OCI-LY3 (cell line): ENCODE measurements at regions not wholly inside any gene's neighbourhood (a gene's known extent, or its start where the extent isn't known, plus 50 kb on each side); places are given as distances from the start of the nearest gene placed in this dataset.

ENCODE experiments used
- CTCF ChIP-seq: fragments of 200-600, 300-600 bp; sonication (generic); IDR thresholded peaks from 2 replicates; pipeline ENCODE4 v1.5.1; 2014; ENCODE audit warnings: antibody characterized with exemption, low read length, low read depth
- EZH2phosphoT487 ChIP-seq: fragments of 200-600 bp; shearing (Covaris generic); IDR thresholded peaks from 2 replicates; pipeline ENCODE4 v1.6.1; 2018; ENCODE audit warnings: antibody characterized with exemption, mixed run types, low read depth

- TF ChIP-seq CTCF (no peak), EZH2phosphoT487 (no peak)
These were observed 420.9 kb upstream of the POU3F3 start for GRCh38 chr2:104432991-104433390.
